ENCODE measurements at regions not wholly inside any gene's neighbourhood (a gene's known extent, or its start where the extent isn't known, plus 50 kb on each side); places are given as distances from the start of the nearest gene placed in this dataset.

DNA sequence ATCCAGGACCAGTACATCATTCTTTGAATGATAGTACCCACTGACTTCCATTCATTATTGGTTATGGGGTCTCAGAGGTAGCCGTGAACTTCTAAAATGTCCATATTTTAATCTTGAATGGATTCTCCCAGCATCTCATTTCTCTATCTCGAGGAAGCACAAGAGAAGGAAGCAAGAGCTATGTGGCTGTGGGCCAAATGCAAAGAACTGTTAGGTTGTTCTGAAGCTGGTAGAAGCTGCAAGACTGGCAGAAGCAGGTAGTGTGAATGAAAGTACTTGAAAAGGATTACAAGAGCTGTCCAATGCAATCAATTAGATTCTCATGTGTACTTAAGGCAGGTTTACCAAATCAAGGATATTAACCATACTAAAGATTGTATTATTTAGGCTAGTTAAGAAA lies 1131.8 kb downstream of the GRIK2 start:
- TF ChIP-seq CTCF (IDR thresholded peaks at IDR 0.05; ENCODE audit: low read length) (no peak), EZH2 (IDR thresholded peaks at IDR 0.05; ENCODE audit: borderline replicate concordance, low read length) (no peak)

All from OCI-LY1 (cell line).